ENCODE measurements at regions not wholly inside any gene's neighbourhood (a gene's known extent, or its start where the extent isn't known, plus 50 kb on each side); places are given as distances from the start of the nearest gene placed in this dataset.

DNA sequence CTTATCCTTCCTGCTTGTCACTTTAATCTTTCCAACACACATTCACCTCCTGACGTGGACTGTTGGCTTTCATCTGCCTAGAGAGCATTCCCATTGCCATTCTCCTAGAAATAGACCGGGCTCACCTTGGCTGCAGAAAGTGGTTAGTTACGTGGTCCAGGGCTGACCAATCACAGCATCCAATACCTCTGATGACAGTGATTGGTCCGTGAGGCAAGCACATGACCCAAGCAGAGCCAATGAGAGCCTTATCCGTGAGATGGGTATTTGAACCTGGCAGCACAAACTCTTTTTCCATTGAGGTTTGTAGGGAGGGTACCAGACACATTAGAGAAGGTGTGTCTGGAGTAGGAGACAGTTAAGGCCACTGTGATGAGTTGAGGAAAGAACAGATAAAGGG, 85.8 kb downstream of the MIAT start:
- TF ChIP-seq, protein P1, sequence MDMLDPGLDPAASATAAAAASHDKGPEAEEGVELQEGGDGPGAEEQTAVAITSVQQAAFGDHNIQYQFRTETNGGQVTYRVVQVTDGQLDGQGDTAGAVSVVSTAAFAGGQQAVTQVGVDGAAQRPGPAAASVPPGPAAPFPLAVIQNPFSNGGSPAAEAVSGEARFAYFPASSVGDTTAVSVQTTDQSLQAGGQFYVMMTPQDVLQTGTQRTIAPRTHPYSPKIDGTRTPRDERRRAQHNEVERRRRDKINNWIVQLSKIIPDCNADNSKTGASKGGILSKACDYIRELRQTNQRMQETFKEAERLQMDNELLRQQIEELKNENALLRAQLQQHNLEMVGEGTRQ (IDR thresholded peaks at IDR 0.05; ENCODE audit: low read length) = 0 out of 2 replicates have a peak, but pooled peaks have one; percentile 29
- TF ChIP-seq TBP (IDR thresholded peaks at IDR 0.05; ENCODE audit: low read depth, low read length) = no peak
- no peaks in the 10 kb centered on the region for H4K20me1 ChIP-seq (replicated peaks in 1 of 2; ENCODE audit: control insufficient read depth in 1 of 2, insufficient read depth in 2 of 2, low read length in 2 of 2)
- peak; percentile 36 for FAIRE-seq

More for the DNA sequence above, 85.8 kb downstream of the MIAT start:
- Histone ChIP-seq H3K27ac (ENCODE audit: low read depth, low read length) (no peak overlapping the region), H3K4me2 (ENCODE audit: insufficient read depth in 1 of 2, low read depth in 2 of 2, low read length in 2 of 2) (no peak overlapping the region), H4K8ac (ENCODE audit: extremely low read depth, insufficient read depth, low read length) (no peak overlapping the region), H3K36me3 (ENCODE audit: control insufficient read depth in 2 of 4, insufficient read depth in 4 of 4, low read length in 3 of 4) (no peaks in the 10 kb centered on the region), H2AFZ (ENCODE audit: low read length) (no peak overlapping the region), H3K4me1 (replicated peaks in 1 of 4; ENCODE audit: control insufficient read depth in 3 of 4, insufficient read depth in 4 of 4, low read length in 3 of 4) (peaks cover 0 to 6% (median 4%) of the 10 kb centered on the region in 4 experiments; a peak in 3 of 7 replicates), H3K79me2 (ENCODE audit: control insufficient read depth in 1 of 2, insufficient read depth in 2 of 2, low read length in 2 of 2) (no peaks in the 10 kb centered on the region), H3K4me3 (ENCODE audit: extremely low read depth in 1 of 4, insufficient read depth in 2 of 4, low read depth in 3 of 4, low read length in 4 of 4) (no peak overlapping the region), H3K56ac (replicated peaks; ENCODE audit: insufficient read length, low read depth, low read length) (no peak overlapping the region), H3K14ac (ENCODE audit: insufficient read length) (no peak overlapping the region), H3K9me3 (ENCODE audit: insufficient read depth in 2 of 2, low read depth in 1 of 2, low read length in 1 of 2) (no peaks in the 10 kb centered on the region), H3K79me1 (ENCODE audit: low read depth, low read length) (no peaks in the 10 kb centered on the region), H3K9ac (replicated peaks in 1 of 4; ENCODE audit: extremely low read depth in 1 of 4, low read depth in 3 of 4, low read length in 3 of 4) (no peak overlapping the region), H2BK20ac (ENCODE audit: low read length) (no peak overlapping the region), H3K27me3 (replicated peaks in 1 of 4; ENCODE audit: control insufficient read depth in 3 of 4, extremely low read depth in 1 of 4, insufficient read depth in 3 of 4, low read length in 3 of 4) (no peaks in the 10 kb centered on the region; a peak in 1 of 7 replicates), H2AK5ac (ENCODE audit: low read depth, low read length) (no peak overlapping the region), H3K23ac (ENCODE audit: insufficient read length) (no peak overlapping the region), H4K91ac (replicated peaks; ENCODE audit: insufficient read length, low read length) (no peak overlapping the region), H3K4ac (replicated peaks; ENCODE audit: insufficient read length, low read depth, low read length) (no peak overlapping the region), H2BK120ac (replicated peaks; ENCODE audit: low read depth, low read length) (no peak overlapping the region), H3K18ac (ENCODE audit: extremely low read depth, low read length) (no peak overlapping the region), H2BK15ac (ENCODE audit: low read length) (no peak overlapping the region), H2BK5ac (ENCODE audit: low read depth, low read length) (no peak overlapping the region), H4K5ac (ENCODE audit: insufficient read length, low read depth, low read length) (no peak overlapping the region), H2BK12ac (ENCODE audit: low read depth, low read length) (peak overlapping the region; percentile 20; the same call in 1 of the 2 replicates), H3K23me2 (ENCODE audit: low read depth, low read length) (no peaks in the 10 kb centered on the region)
- DNase-seq (ENCODE audit: low read depth in 1 of 2, low spot score in 2 of 2) = no peak
- WGBS, 2 experiments (ENCODE audit: extremely low coverage in 1 of 2, insufficient coverage in 1 of 2, insufficient read length in 1 of 2, insufficient replicate concordance in 2 of 2, low coverage in 1 of 2, low lambda C conversion rate in 2 of 2, missing lambda C conversion rate in 1 of 2) = 91% methylated on average over 5 of the region's 5 CpGs; no CpG with 5 or more reads in 1 of the 2 experiments
- CTCF ChIA-PET (ENCODE audit: partially characterized antibody) = no interaction called here
- POLR2A ChIA-PET (ENCODE audit: partially characterized antibody) = no interaction called here

Measured in H1 (cell line).